K562 (cell line): ENCODE measurements at regions not wholly inside any gene's neighbourhood (a gene's known extent, or its start where the extent isn't known, plus 50 kb on each side); places are given as distances from the start of the nearest gene placed in this dataset.

Source experiments
- ATAC-seq: fragments of 200-7000 bp; cut with Tn5 transposase; 3 replicates; pipeline ENCODE4 v1.9.1; 2020; ENCODE audit warnings: moderate library complexity
- BruUV-seq: library from RNA; stranded (reverse); fragments of 400-500 nt; replicated peaks from 2 replicates; lab custom pipeline; 2021; lab: Mats Ljungman, UMichigan
- CTCF ChIA-PET: fragments of 300-600 bp; formaldehyde crosslinking; extraction: SDS; loops from one replicate; lab custom pipeline; 2021; ENCODE audit warnings: low intra/inter-chr PET ratio; lab: Yijun Ruan, JAX
- POLR2A ChIA-PET: fragments of 300-600, 350-650 bp; sonication (Branson Sonifier 250); formaldehyde crosslinking; extraction: SDS; loops from one replicate; lab custom pipeline; 2021; ENCODE audit warnings: antibody characterized with exemption, inconsistent platforms; lab: Yijun Ruan, JAX
- DNase-seq, 4 experiments: peaks; one replicate each; pipeline versions ENCODE4 v3.0.0 to v3.0.0-alpha.2; 2011 to 2018; ENCODE audit warnings: low spot score in 3 of 4, mixed read lengths in 3 of 4; ENCODE audit errors: extremely low read depth in 1 of 4
- FAIRE-seq: peaks from 2 replicates; lab custom pipeline; 2011; peaks lifted over from hg19 to GRCh38; lab: Jason Lieb, UNC
- H2AFZ ChIP-seq: 2 replicates; pipeline ENCODE4 v1.6.0; 2011; ENCODE audit warnings: low read depth, low read length, control low read depth, inconsistent platforms
- H3K27ac ChIP-seq: fragments of 200-600 bp; 3 replicates; pipeline ENCODE4 v1.8.0; 2011; ENCODE audit warnings: low read depth, mild to moderate bottlenecking, control low read depth, inconsistent platforms, low read length, moderate library complexity, mixed read lengths; ENCODE audit errors: extremely low read depth
- H3K27me3 ChIP-seq, 2 experiments: fragments of 300-600 bp in 1 of 2; 2 replicates in 1 of 2; 3 replicates in 1 of 2; pipeline versions ENCODE4 v1.6.0 to v1.8.0; 2011; ENCODE audit warnings: inconsistent platforms in 2 of 2, low read length in 2 of 2, mild to moderate bottlenecking in 1 of 2, mixed read lengths in 1 of 2, moderate library complexity in 1 of 2; ENCODE audit not compliant: control insufficient read depth in 2 of 2, insufficient read depth in 2 of 2
- H3K36me3 ChIP-seq: fragments of 300-600 bp; 3 replicates; pipeline ENCODE4 v1.8.0; 2011; ENCODE audit warnings: mild to moderate bottlenecking, low read length, inconsistent platforms; ENCODE audit not compliant: control insufficient read depth, insufficient read depth
- H3K4me1 ChIP-seq, 2 experiments: fragments of 200-600 bp in 1 of 2; replicated peaks in 1 of 2; 2 replicates in 1 of 2; 3 replicates in 1 of 2; pipeline versions ENCODE4 v1.5.1 to v1.8.0; 2011; ENCODE audit warnings: inconsistent platforms in 2 of 2, low read length in 2 of 2, mild to moderate bottlenecking in 1 of 2, mixed read lengths in 1 of 2, moderate library complexity in 1 of 2; ENCODE audit not compliant: control insufficient read depth in 2 of 2, insufficient read depth in 2 of 2
- H3K4me2 ChIP-seq: 2 replicates; pipeline ENCODE4 v1.6.1; 2011; ENCODE audit warnings: low read length, control low read depth, inconsistent platforms, mixed read lengths; ENCODE audit not compliant: insufficient read depth
- H3K4me3 ChIP-seq: fragments of 200-600 bp; sonication (generic), shearing (Covaris generic); 2 replicates; pipeline ENCODE4 v1.5.1; 2016; ENCODE audit warnings: control low read depth, inconsistent platforms
- H3K79me2 ChIP-seq: fragments of 200-600 bp; 3 replicates; pipeline ENCODE4 v1.8.0; 2011; ENCODE audit warnings: low read length, inconsistent platforms; ENCODE audit not compliant: control insufficient read depth, insufficient read depth
- H3K9ac ChIP-seq, 2 experiments: 2 replicates each; pipeline versions ENCODE4 v1.6.0 to v1.6.1; 2011; ENCODE audit warnings: low read depth in 2 of 2, low read length in 2 of 2, control low read depth in 1 of 2, inconsistent platforms in 1 of 2, mild to moderate bottlenecking in 1 of 2, mixed read lengths in 1 of 2; ENCODE audit not compliant: insufficient read depth in 1 of 2
- H3K9me1 ChIP-seq: one replicate; pipeline ENCODE4 v1.6.0; 2011; ENCODE audit warnings: inconsistent platforms, mild to moderate bottlenecking, low read length, moderate library complexity; ENCODE audit not compliant: control insufficient read depth, insufficient read depth
- H3K9me3 ChIP-seq: replicated peaks from 2 replicates; pipeline ENCODE4 v1.5.1; 2011; ENCODE audit warnings: low read depth, low read length, inconsistent platforms; ENCODE audit not compliant: control insufficient read depth, insufficient read depth
- H4K20me1 ChIP-seq: replicated peaks from 2 replicates; pipeline ENCODE4 v1.6.1; 2011; ENCODE audit warnings: low read length, inconsistent platforms, mixed read lengths; ENCODE audit not compliant: control insufficient read depth, insufficient read depth
- CBFA2T3 ChIP-seq: fragments of 450-650 bp; IDR thresholded peaks from 2 replicates; pipeline ENCODE4 v1.6.1; 2017
- DPF2 ChIP-seq: fragments of 450-650 bp; IDR thresholded peaks from 2 replicates; pipeline ENCODE4 v1.6.1; 2016
- PHF21A ChIP-seq: fragments of 450-650 bp; IDR thresholded peaks from 2 replicates; pipeline ENCODE4 v1.6.1; 2017; ENCODE audit warnings: low read depth, borderline replicate concordance
- POLR2B ChIP-seq: fragments of 450-650 bp; IDR thresholded peaks from 2 replicates; pipeline ENCODE4 v1.6.1; 2018; ENCODE audit warnings: low read depth; ENCODE audit not compliant: partially characterized antibody
- RNF219 ChIP-seq: fragments of 250-450 bp; sonication (Bioruptor Pico); IDR thresholded peaks from 2 replicates; pipeline ENCODE4 v1.5.0; 2022; ENCODE audit warnings: mild to moderate bottlenecking
- ZNF282 ChIP-seq: sonication (generic); formaldehyde crosslinking; IDR thresholded peaks from 2 replicates; pipeline ENCODE4 v1.8.1; 2023; ENCODE audit warnings: missing genetic modification reagents
- WGBS: fragments of 100-300 bp; shearing (Covaris generic); methylation state at CpG from one replicate; pipeline ENCODE4 v1.1.6; 2016; ENCODE audit warnings: low coverage, mixed read lengths; ENCODE audit not compliant: insufficient coverage; ENCODE audit errors: missing lambda C conversion rate; 5-methylcytosine and 5-hydroxymethylcytosine counted together
- in situ Hi-C: fragments of 300-500 bp; cut with MboI; formaldehyde crosslinking; loops from 4 replicates; pipeline ENCODE4 v1.15.0; 2018; ENCODE audit warnings: inconsistent platforms, mixed read lengths
- intact Hi-C: fragments of 100-400 bp; cut with micrococcal nuclease; formaldehyde crosslinking; loops from 2 replicates; pipeline ENCODE4 v1.14.2; 2022
- TF ChIP-seq, protein P1 (sequence below): sonication (generic); formaldehyde crosslinking; IDR thresholded peaks from 2 replicates; pipeline ENCODE4 v1.8.0; 2022; ENCODE audit warnings: missing genetic modification reagents, mild to moderate bottlenecking, borderline replicate concordance
- TF ChIP-seq, protein P2 (sequence below): IDR thresholded peaks from 2 replicates; pipeline ENCODE4 v1.6.1; 2011; ENCODE audit warnings: borderline replicate concordance, low read depth, mild to moderate bottlenecking, moderate library complexity, low read length; ENCODE audit not compliant: insufficient read depth, poor library complexity, severe bottlenecking

- intact Hi-C loops (no loop called here), in situ Hi-C loops (no loop called here)
- Histone ChIP-seq H3K79me2 (no peaks in the 10 kb centered on the region), H3K27ac (no peak overlapping the region), H3K4me3 (no peak overlapping the region), H3K9me3 (no peaks in the 10 kb centered on the region), H3K27me3 (no peaks in the 10 kb centered on the region), H3K36me3 (no peaks in the 10 kb centered on the region), H3K4me1 (no peaks in the 10 kb centered on the region), H4K20me1 (no peaks in the 10 kb centered on the region), H2AFZ (no peak overlapping the region), H3K9me1 (no peaks in the 10 kb centered on the region), H3K9ac (no peak overlapping the region), H3K4me2 (no peak overlapping the region)
- DNase-seq (no peak), FAIRE-seq (no peak), ATAC-seq (no peak)
- TF ChIP-seq ZNF282, result no peak
- TF ChIP-seq CBFA2T3, result no peak
- TF ChIP-seq PHF21A, result no peak
- TF ChIP-seq DPF2, result no peak
- TF ChIP-seq, protein P1, sequence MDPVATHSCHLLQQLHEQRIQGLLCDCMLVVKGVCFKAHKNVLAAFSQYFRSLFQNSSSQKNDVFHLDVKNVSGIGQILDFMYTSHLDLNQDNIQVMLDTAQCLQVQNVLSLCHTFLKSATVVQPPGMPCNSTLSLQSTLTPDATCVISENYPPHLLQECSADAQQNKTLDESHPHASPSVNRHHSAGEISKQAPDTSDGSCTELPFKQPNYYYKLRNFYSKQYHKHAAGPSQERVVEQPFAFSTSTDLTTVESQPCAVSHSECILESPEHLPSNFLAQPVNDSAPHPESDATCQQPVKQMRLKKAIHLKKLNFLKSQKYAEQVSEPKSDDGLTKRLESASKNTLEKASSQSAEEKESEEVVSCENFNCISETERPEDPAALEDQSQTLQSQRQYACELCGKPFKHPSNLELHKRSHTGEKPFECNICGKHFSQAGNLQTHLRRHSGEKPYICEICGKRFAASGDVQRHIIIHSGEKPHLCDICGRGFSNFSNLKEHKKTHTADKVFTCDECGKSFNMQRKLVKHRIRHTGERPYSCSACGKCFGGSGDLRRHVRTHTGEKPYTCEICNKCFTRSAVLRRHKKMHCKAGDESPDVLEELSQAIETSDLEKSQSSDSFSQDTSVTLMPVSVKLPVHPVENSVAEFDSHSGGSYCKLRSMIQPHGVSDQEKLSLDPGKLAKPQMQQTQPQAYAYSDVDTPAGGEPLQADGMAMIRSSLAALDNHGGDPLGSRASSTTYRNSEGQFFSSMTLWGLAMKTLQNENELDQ (CRISPR knock-in tag), result no peak
- no peak for TF ChIP-seq POLR2B
- no peak for TF ChIP-seq RNF219 (CRISPR knock-in tag)
- TF ChIP-seq, protein P2, sequence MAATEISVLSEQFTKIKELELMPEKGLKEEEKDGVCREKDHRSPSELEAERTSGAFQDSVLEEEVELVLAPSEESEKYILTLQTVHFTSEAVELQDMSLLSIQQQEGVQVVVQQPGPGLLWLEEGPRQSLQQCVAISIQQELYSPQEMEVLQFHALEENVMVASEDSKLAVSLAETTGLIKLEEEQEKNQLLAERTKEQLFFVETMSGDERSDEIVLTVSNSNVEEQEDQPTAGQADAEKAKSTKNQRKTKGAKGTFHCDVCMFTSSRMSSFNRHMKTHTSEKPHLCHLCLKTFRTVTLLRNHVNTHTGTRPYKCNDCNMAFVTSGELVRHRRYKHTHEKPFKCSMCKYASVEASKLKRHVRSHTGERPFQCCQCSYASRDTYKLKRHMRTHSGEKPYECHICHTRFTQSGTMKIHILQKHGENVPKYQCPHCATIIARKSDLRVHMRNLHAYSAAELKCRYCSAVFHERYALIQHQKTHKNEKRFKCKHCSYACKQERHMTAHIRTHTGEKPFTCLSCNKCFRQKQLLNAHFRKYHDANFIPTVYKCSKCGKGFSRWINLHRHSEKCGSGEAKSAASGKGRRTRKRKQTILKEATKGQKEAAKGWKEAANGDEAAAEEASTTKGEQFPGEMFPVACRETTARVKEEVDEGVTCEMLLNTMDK, result no peak
- 0% methylated on average over 1 of the region's 1 CpG for WGBS
- ChIA-PET POLR2A (no interaction called here), CTCF (no interaction called here)
- BruUV-seq, result no TSS peak
These were observed 367.0 kb upstream of the MARCKS start for GRCh38 chr6:113489952-113490746.
